Ovary (tissue), 7 donors: ENCODE measurements at regions not wholly inside any gene's neighbourhood (a gene's known extent, or its start where the extent isn't known, plus 50 kb on each side); places are given as distances from the start of the nearest gene placed in this dataset.
"Not testable (repeated sequence)": the region's sequence is repeated elsewhere in the genome, so short reads cannot be mapped to it uniquely, and the experiment has no call there.

Experiments used
- DNase-seq, 5 donors: peaks; one replicate each; pipeline ENCODE4 v3.0.0-alpha.2; 2019 to 2020
- H3K27ac ChIP-seq, 2 donors: fragments of 200-600 bp; one replicate each; pipeline versions ENCODE4 v1.5.1 to v1.8.0; 2019 to 2022
- H3K27me3 ChIP-seq: fragments of 200-600 bp; one replicate; pipeline ENCODE4 v1.8.0; 2022
- H3K36me3 ChIP-seq: fragments of 200-600 bp; sonication (generic); one replicate; pipeline ENCODE4 v1.5.1; 2019
- H3K4me1 ChIP-seq: one replicate; pipeline ENCODE4 v1.8.1; 2013; ENCODE audit warnings: mild to moderate bottlenecking, moderate library complexity; ENCODE audit not compliant: insufficient read depth
- H3K4me3 ChIP-seq: fragments of 200-600 bp; sonication (generic); one replicate; pipeline ENCODE4 v1.5.1; 2017
- H3K9me3 ChIP-seq, 2 donors: fragments of 200-600 bp in 1 of 2; sonication (generic) in 1 of 2; one replicate each; pipeline versions ENCODE4 v1.5.1 to v1.8.1; 2013 to 2019; ENCODE audit warnings: mild to moderate bottlenecking in 1 of 2, moderate library complexity in 1 of 2
- EP300 ChIP-seq: sonication (generic); formaldehyde crosslinking; IDR thresholded peaks from one replicate; pipeline ENCODE4 v1.6.1; 2017; ENCODE audit warnings: antibody characterized with exemption
- POLR2A ChIP-seq: fragments of 450-650 bp; IDR thresholded peaks from one replicate; pipeline ENCODE4 v1.6.1; 2017; ENCODE audit warnings: antibody characterized with exemption, mild to moderate bottlenecking, moderate library complexity
- WGBS, 3 donors: extraction: QIAGEN DNeasy Blood & Tissue Kit in 1 of 3; methylation state at CpG; one replicate each; pipeline versions ENCODE4 v1.1.5 to v1.1.7; 2013 to 2017; 5-methylcytosine and 5-hydroxymethylcytosine counted together
- intact Hi-C, 4 donors: fragments of 100-400 bp; cut with DNase I; formaldehyde crosslinking; loops; one replicate each; pipeline versions ENCODE4 v1.11.0 to v1.15.1; 2022 to 2023
- TF ChIP-seq, protein P1 (sequence below), 3 donors: fragments of 450-650 bp in 2 of 3; fragments of 200-600 bp in 1 of 3; IDR thresholded peaks; one replicate each; pipeline versions ENCODE4 v1.5.1 to v1.8.0; 2016 to 2022; ENCODE audit warnings: antibody characterized with exemption in 3 of 3, mild to moderate bottlenecking in 1 of 3
- donor health status: DM: no; HTN: no; CAD: no; lungs with moderate emphysema.
- donor health status: DM: no; HTN: no; CAD: no.
- donor health status: Bipolar disorder and iron deficiency.
- donor health status: DM: no; HTN: no; CAD: no.
- donor health status: DM: yes; HTN: yes; CAD: no.

DNA sequence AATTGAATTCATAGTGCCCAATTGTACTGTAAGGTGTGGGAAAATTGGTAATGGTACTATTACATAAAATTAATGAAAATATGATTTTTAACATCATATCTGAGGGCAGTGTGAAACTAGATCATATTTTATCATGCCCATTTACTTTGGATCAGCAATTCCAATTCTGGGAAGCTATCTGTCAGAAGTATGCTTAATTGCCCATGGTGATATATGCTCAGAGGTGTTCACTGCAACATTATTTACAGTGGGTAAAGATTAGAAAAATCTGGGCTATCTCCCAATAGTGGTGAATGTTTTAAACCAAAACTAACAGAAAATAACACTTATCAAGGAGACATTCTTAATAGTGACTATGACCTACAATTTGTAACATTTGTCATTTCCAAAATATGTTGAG lies 1260.0 kb downstream of the BRINP3 start:
- no peaks in the 10 kb centered on the region for H3K4me1 ChIP-seq
- no peak overlapping the region for H3K27ac ChIP-seq
- H3K36me3 ChIP-seq, result no peaks in the 10 kb centered on the region
- H3K4me3 ChIP-seq, result no peak overlapping the region
- no peaks in the 10 kb centered on the region for H3K27me3 ChIP-seq
- H3K9me3 ChIP-seq, result no peaks in the 10 kb centered on the region
- DNase-seq, result no peak
- TF ChIP-seq, protein P1, sequence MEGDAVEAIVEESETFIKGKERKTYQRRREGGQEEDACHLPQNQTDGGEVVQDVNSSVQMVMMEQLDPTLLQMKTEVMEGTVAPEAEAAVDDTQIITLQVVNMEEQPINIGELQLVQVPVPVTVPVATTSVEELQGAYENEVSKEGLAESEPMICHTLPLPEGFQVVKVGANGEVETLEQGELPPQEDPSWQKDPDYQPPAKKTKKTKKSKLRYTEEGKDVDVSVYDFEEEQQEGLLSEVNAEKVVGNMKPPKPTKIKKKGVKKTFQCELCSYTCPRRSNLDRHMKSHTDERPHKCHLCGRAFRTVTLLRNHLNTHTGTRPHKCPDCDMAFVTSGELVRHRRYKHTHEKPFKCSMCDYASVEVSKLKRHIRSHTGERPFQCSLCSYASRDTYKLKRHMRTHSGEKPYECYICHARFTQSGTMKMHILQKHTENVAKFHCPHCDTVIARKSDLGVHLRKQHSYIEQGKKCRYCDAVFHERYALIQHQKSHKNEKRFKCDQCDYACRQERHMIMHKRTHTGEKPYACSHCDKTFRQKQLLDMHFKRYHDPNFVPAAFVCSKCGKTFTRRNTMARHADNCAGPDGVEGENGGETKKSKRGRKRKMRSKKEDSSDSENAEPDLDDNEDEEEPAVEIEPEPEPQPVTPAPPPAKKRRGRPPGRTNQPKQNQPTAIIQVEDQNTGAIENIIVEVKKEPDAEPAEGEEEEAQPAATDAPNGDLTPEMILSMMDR (IDR thresholded peaks at IDR 0.05), result no peak
- TF ChIP-seq POLR2A (no peak), EP300 (no peak)
- intact Hi-C loops, result no loop called here

DNA sequence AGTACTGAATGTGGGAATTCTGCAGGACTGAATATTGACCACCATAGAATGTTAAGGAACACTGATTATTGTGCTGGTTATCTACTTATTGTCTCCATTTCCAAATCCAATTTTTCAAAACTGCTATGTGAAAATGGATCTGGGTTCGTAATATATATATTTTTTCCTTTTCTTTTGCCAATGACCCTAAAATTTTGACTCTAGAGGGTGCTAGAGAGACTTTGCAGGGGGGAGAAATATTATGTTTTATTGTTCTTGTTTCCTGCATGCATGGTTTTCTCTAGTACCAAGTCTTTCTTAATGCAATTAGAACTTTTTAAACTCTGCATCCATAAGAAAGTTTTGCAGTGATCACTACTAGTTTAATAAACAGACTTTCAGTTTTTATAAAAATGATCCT lies 1256.9 kb downstream of the BRINP3 start:
- Histone ChIP-seq H3K4me3 (no peak overlapping the region), H3K4me1 (no peaks in the 10 kb centered on the region), H3K36me3 (no peaks in the 10 kb centered on the region), H3K27me3 (no peaks in the 10 kb centered on the region), H3K27ac (no peak overlapping the region), H3K9me3 (no peaks in the 10 kb centered on the region)
- 75 to 86% (median 78%) methylated on average over 1 of the region's 1 CpG for WGBS, 3 donors
- no peak for DNase-seq
- TF ChIP-seq, protein P1 (IDR thresholded peaks at IDR 0.05), result no peak
- TF ChIP-seq EP300, result no peak
- TF ChIP-seq POLR2A, result no peak
- intact Hi-C loops, result no loop called here

GRCh38 chr1:189225794-189226145 lies 1251.9 kb downstream of the BRINP3 start:
- H3K36me3 ChIP-seq, H3K27ac ChIP-seq, H3K9me3 ChIP-seq, H3K27me3 ChIP-seq, DNase-seq, intact Hi-C loops, H3K4me1 ChIP-seq, H3K4me3 ChIP-seq: not testable (repeated sequence)
- WGBS, 3 donors, result 91 to 98% (median 96%) methylated on average over 17 to 27 of the region's 28 CpGs

GRCh38 chr1:189226779-189227178 lies 1250.9 kb downstream of the BRINP3 start:
- H3K4me1 ChIP-seq, result no peaks in the 10 kb centered on the region
- H3K27ac ChIP-seq, result no peak overlapping the region
- no peaks in the 10 kb centered on the region for H3K9me3 ChIP-seq
- WGBS, 3 donors, result 86 to 93% (median 89%) methylated on average over 1 of the region's 1 CpG
- no peaks in the 10 kb centered on the region for H3K27me3 ChIP-seq
- intact Hi-C loops, result no loop called here
- no peak for DNase-seq
- H3K36me3 ChIP-seq, result no peaks in the 10 kb centered on the region
- no peak overlapping the region for H3K4me3 ChIP-seq
- TF ChIP-seq POLR2A (no peak), EP300 (no peak)

DNA sequence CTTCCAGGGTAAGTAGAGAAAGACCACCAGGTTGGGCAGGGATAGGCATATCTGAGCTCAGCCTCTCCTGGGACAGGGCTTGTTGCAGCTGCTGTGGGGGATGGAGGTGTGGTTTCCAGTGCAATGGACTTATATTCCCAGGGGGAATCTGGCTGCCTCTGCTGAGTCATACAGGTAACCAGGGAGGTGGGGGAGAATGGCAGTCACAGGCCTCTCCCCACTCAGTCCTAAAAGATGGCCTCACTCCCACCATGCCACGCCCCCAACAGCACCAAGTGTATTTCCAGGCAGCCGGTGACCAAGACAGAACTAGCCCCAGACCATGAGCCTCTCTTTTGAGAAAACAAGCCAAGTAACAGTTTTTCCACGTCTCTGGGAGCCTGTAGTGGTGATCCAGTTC lies 1240.7 kb downstream of the BRINP3 start:
- Histone ChIP-seq H3K27me3 (no peaks in the 10 kb centered on the region), H3K4me1 (no peaks in the 10 kb centered on the region), H3K4me3 (no peak overlapping the region), H3K36me3 (no peaks in the 10 kb centered on the region), H3K27ac (no peak overlapping the region), H3K9me3 (no peaks in the 10 kb centered on the region)
- intact Hi-C loops, result no loop called here
- WGBS, 3 donors, result 84 to 94% (median 85%) methylated on average over 3 of the region's 3 CpGs
- DNase-seq, result no peak
- TF ChIP-seq POLR2A (no peak), EP300 (no peak)
- TF ChIP-seq, protein P1 (IDR thresholded peaks at IDR 0.05), result no peak
